DOHH2 (cell line): ENCODE measurements at regions not wholly inside any gene's neighbourhood (a gene's known extent, or its start where the extent isn't known, plus 50 kb on each side); places are given as distances from the start of the nearest gene placed in this dataset.

ENCODE experiments used
- H3F3A ChIP-seq: fragments of 200-600 bp; sonication (generic), shearing (Covaris generic); 2 replicates; pipeline ENCODE4 v1.6.0; 2016; ENCODE audit warnings: antibody characterized with exemption, mild to moderate bottlenecking; ENCODE audit not compliant: control insufficient read depth, insufficient read depth
- H3K27ac ChIP-seq: fragments of 200-600 bp; sonication (generic); 2 replicates; pipeline ENCODE4 v1.5.1; 2014; ENCODE audit warnings: low read depth, mild to moderate bottlenecking, low read length, moderate library complexity
- H3K27me3 ChIP-seq: fragments of 200-600 bp; sonication (generic); 2 replicates; pipeline ENCODE4 v1.6.1; 2014; ENCODE audit warnings: mild to moderate bottlenecking, low read length, mixed read lengths; ENCODE audit not compliant: control insufficient read depth
- H3K36me3 ChIP-seq: fragments of 200-600 bp; sonication (generic); 2 replicates; pipeline ENCODE4 v1.6.1; 2014; ENCODE audit warnings: mild to moderate bottlenecking, low read length, moderate library complexity, mixed read lengths; ENCODE audit not compliant: control insufficient read depth
- H3K4me1 ChIP-seq: fragments of 200-600 bp; sonication (generic); 2 replicates; pipeline ENCODE4 v1.6.1; 2014; ENCODE audit warnings: mild to moderate bottlenecking, low read length, mixed read lengths; ENCODE audit not compliant: control insufficient read depth
- H3K4me2 ChIP-seq: fragments of 200-600 bp; sonication (generic); 2 replicates; pipeline ENCODE4 v1.6.0; 2014; ENCODE audit warnings: mild to moderate bottlenecking, low read length, moderate library complexity
- H3K4me3 ChIP-seq: fragments of 200-600 bp; sonication (generic); 2 replicates; pipeline ENCODE4 v1.5.1; 2014; ENCODE audit warnings: mild to moderate bottlenecking, low read length, mixed read lengths
- H3K79me2 ChIP-seq: fragments of 200-600 bp; sonication (generic); 2 replicates; pipeline ENCODE4 v1.6.1; 2014; ENCODE audit warnings: mild to moderate bottlenecking, low read length, mixed read lengths; ENCODE audit not compliant: control insufficient read depth
- H3K9me2 ChIP-seq: fragments of 200-600 bp; sonication (generic); replicated peaks from 2 replicates; pipeline ENCODE4 v1.6.1; 2014; ENCODE audit warnings: mild to moderate bottlenecking, low read length, mixed read lengths; ENCODE audit not compliant: control insufficient read depth
- H3K9me3 ChIP-seq: fragments of 200-600 bp; sonication (generic); 2 replicates; pipeline ENCODE4 v1.6.1; 2014; ENCODE audit warnings: antibody characterized with exemption, low read length, mixed read lengths; ENCODE audit not compliant: control insufficient read depth, insufficient read depth
- H4K20me1 ChIP-seq: fragments of 200-600 bp; sonication (generic); 2 replicates; pipeline ENCODE4 v1.6.0; 2014; ENCODE audit warnings: low read depth, mild to moderate bottlenecking, antibody characterized with exemption, low read length, moderate library complexity; ENCODE audit not compliant: control insufficient read depth, insufficient read depth
- CTCF ChIP-seq: fragments of 200-600 bp; sonication (generic); IDR thresholded peaks from one replicate; pipeline ENCODE4 v1.5.1; 2014; ENCODE audit warnings: antibody characterized with exemption, mild to moderate bottlenecking, low read depth, low read length; ENCODE audit not compliant: poor library complexity, severe bottlenecking
- EZH2phosphoT487 ChIP-seq: fragments of 200-600 bp; sonication (generic); IDR thresholded peaks from 2 replicates; pipeline ENCODE4 v1.6.1; 2017; ENCODE audit warnings: borderline replicate concordance, mild to moderate bottlenecking, antibody characterized with exemption, low read length, moderate library complexity, mixed read lengths

GRCh38 chr21:15272171-15272570 is 207.4 kb upstream of the NRIP1 start:
- Histone ChIP-seq H3K9me2 (no peaks in the 10 kb centered on the region), H3K9me3 (no peaks in the 10 kb centered on the region), H3K4me2 (no peak overlapping the region), H3K79me2 (no peaks in the 10 kb centered on the region), H3K4me3 (no peak overlapping the region), H3K36me3 (no peaks in the 10 kb centered on the region), H3F3A (no peaks in the 10 kb centered on the region), H3K27me3 (no peaks in the 10 kb centered on the region), H4K20me1 (no peaks in the 10 kb centered on the region), H3K4me1 (no peaks in the 10 kb centered on the region), H3K27ac (no peak overlapping the region)
- TF ChIP-seq EZH2phosphoT487 (no peak), CTCF (no peak)

GRCh38 chr21:15272591-15272990 is 207.8 kb upstream of the NRIP1 start:
- no peak overlapping the region for H3K27ac ChIP-seq
- no peak for TF ChIP-seq EZH2phosphoT487
- TF ChIP-seq CTCF = no peak
- H3K9me3 ChIP-seq = no peaks in the 10 kb centered on the region
- no peaks in the 10 kb centered on the region for H3K36me3 ChIP-seq
- H3K79me2 ChIP-seq = no peaks in the 10 kb centered on the region
- no peaks in the 10 kb centered on the region for H3K9me2 ChIP-seq
- H3F3A ChIP-seq = no peaks in the 10 kb centered on the region
- H3K4me3 ChIP-seq = no peak overlapping the region
- no peaks in the 10 kb centered on the region for H3K27me3 ChIP-seq
- no peak overlapping the region for H3K4me2 ChIP-seq
- H4K20me1 ChIP-seq = no peaks in the 10 kb centered on the region
- no peaks in the 10 kb centered on the region for H3K4me1 ChIP-seq

DNA sequence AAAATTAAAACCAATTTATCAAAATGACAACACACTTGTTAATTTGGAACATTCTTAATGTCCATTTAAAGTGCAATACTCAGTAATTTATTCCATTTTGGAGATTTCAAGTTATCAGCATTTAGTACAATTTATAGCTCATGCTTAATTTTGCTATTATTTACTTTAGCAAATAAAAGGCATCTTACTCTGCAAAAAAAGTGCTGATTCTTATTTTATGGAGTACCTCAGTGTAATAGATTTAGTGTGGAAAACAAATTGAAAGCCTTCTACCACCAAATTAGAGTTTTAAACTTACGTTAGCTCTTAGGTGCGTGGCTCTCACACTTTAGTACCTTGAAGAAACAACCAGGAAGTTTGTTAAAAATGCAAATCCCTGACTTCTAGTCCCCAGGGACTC is 208.4 kb upstream of the NRIP1 start:
- H3F3A ChIP-seq = no peaks in the 10 kb centered on the region
- H3K4me3 ChIP-seq = no peak overlapping the region
- H3K27me3 ChIP-seq = no peaks in the 10 kb centered on the region
- H3K9me2 ChIP-seq = no peaks in the 10 kb centered on the region
- H3K4me1 ChIP-seq = no peaks in the 10 kb centered on the region
- no peaks in the 10 kb centered on the region for H4K20me1 ChIP-seq
- no peak for TF ChIP-seq EZH2phosphoT487
- TF ChIP-seq CTCF = no peak
- no peaks in the 10 kb centered on the region for H3K36me3 ChIP-seq
- H3K4me2 ChIP-seq = no peak overlapping the region
- no peaks in the 10 kb centered on the region for H3K9me3 ChIP-seq
- H3K79me2 ChIP-seq = no peaks in the 10 kb centered on the region
- H3K27ac ChIP-seq = no peak overlapping the region

GRCh38 chr21:15274701-15275485 is 210.1 kb upstream of the NRIP1 start:
- TF ChIP-seq CTCF = no peak
- TF ChIP-seq EZH2phosphoT487 = no peak
- Histone ChIP-seq H3K9me2 (no peaks in the 10 kb centered on the region), H4K20me1 (no peaks in the 10 kb centered on the region), H3K4me3 (no peak overlapping the region), H3K9me3 (no peaks in the 10 kb centered on the region), H3F3A (no peaks in the 10 kb centered on the region), H3K4me2 (no peak overlapping the region), H3K36me3 (no peaks in the 10 kb centered on the region), H3K27ac (no peak overlapping the region), H3K79me2 (no peaks in the 10 kb centered on the region), H3K4me1 (no peaks in the 10 kb centered on the region), H3K27me3 (no peaks in the 10 kb centered on the region)
